Naive thymus-derived CD4-positive, alpha-beta T cell (primary cell): ENCODE measurements at regions not wholly inside any gene's neighbourhood (a gene's known extent, or its start where the extent isn't known, plus 50 kb on each side); places are given as distances from the start of the nearest gene placed in this dataset.

ENCODE experiments used
- ATAC-seq: fragments of 150-1000 bp; cut with Tn5 transposase; 2 replicates; pipeline ENCODE4 v1.10.0; 2021; ENCODE audit warnings: mild to moderate bottlenecking, moderate library complexity
- CTCF ChIA-PET: fragments of 350-600 bp; sonication (Branson Sonifier 250); formaldehyde crosslinking; loops from one replicate; lab custom pipeline; 2021; ENCODE audit warnings: antibody characterized with exemption; lab: Charles Lee
- POLR2A ChIA-PET: fragments of 350-600 bp; sonication (Branson Sonifier 250); formaldehyde crosslinking; loops from one replicate; lab custom pipeline; 2021; ENCODE audit warnings: antibody characterized with exemption, inconsistent platforms; lab: Charles Lee
- DNase-seq, 9 donors: peaks; one replicate each; pipeline versions ENCODE4 v3.0.0 to v3.0.0-alpha.2; 2020 to 2022; ENCODE audit warnings: mixed read lengths in 1 of 9
- H3K27ac ChIP-seq: one replicate; pipeline ENCODE4 v1.7.0; 2013; ENCODE audit warnings: mild to moderate bottlenecking, low read depth, low read length, moderate library complexity
- H3K27me3 ChIP-seq, 2 donors: one replicate each; pipeline ENCODE4 v1.7.0; 2013; ENCODE audit warnings: low read length in 2 of 2, mild to moderate bottlenecking in 2 of 2, moderate library complexity in 2 of 2; ENCODE audit not compliant: control insufficient read depth in 2 of 2, insufficient read depth in 2 of 2
- H3K36me3 ChIP-seq, 3 experiments: 1 replicate in 2 of 3; 2 replicates in 1 of 3; pipeline ENCODE4 v1.7.0; 2013; ENCODE audit warnings: low read length in 3 of 3, mild to moderate bottlenecking in 3 of 3, moderate library complexity in 1 of 3; ENCODE audit not compliant: insufficient read depth in 3 of 3, control insufficient read depth in 2 of 3
- H3K4me1 ChIP-seq, 2 donors: one replicate each; pipeline ENCODE4 v1.7.0; 2013; ENCODE audit warnings: low read length in 2 of 2, mild to moderate bottlenecking in 2 of 2, moderate library complexity in 1 of 2; ENCODE audit not compliant: control insufficient read depth in 2 of 2, insufficient read depth in 2 of 2
- H3K4me3 ChIP-seq: 2 replicates; pipeline ENCODE4 v1.7.0; 2013; ENCODE audit warnings: mild to moderate bottlenecking, low read length
- H3K9me3 ChIP-seq, 3 experiments: 1 replicate in 2 of 3; 2 replicates in 1 of 3; pipeline ENCODE4 v1.7.0; 2013; ENCODE audit warnings: low read length in 3 of 3; ENCODE audit not compliant: control insufficient read depth in 2 of 3
- H3K27ac Mint-ChIP-seq, 9 donors: one replicate each; pipeline ENCODE4 v1.8.0; 2020 to 2022; ENCODE audit warnings: mixed read lengths in 9 of 9, mild to moderate bottlenecking in 8 of 9, moderate library complexity in 5 of 9, inconsistent platforms in 2 of 9
- H3K27me3 Mint-ChIP-seq, 5 donors: one replicate each; pipeline ENCODE4 v1.8.0; 2021 to 2022; ENCODE audit warnings: mixed read lengths in 5 of 5, mild to moderate bottlenecking in 1 of 5
- H3K36me3 Mint-ChIP-seq, 5 donors: one replicate each; pipeline ENCODE4 v1.8.0; 2020 to 2022; ENCODE audit warnings: mixed read lengths in 5 of 5, mild to moderate bottlenecking in 3 of 5, inconsistent platforms in 1 of 5
- H3K4me1 Mint-ChIP-seq, 7 donors: one replicate each; pipeline ENCODE4 v1.8.0; 2020 to 2022; ENCODE audit warnings: mixed read lengths in 7 of 7, mild to moderate bottlenecking in 3 of 7, inconsistent platforms in 1 of 7
- H3K4me3 Mint-ChIP-seq, 10 donors: one replicate each; pipeline ENCODE4 v1.8.0; 2020 to 2022; ENCODE audit warnings: mild to moderate bottlenecking in 10 of 10, mixed read lengths in 10 of 10, moderate library complexity in 6 of 10, inconsistent platforms in 2 of 10
- H3K9me3 Mint-ChIP-seq, 11 donors: one replicate each; pipeline ENCODE4 v1.8.0; 2020 to 2022; ENCODE audit warnings: mixed read lengths in 11 of 11, mild to moderate bottlenecking in 4 of 11, inconsistent platforms in 1 of 11, moderate library complexity in 1 of 11
- intact Hi-C, 2 donors: fragments of 100-400 bp; cut with micrococcal nuclease; formaldehyde crosslinking; loops; one replicate each; pipeline ENCODE4 v1.15.1; 2023

- intact Hi-C loops = no loop called here
- CTCF ChIA-PET = no interaction called here
- Mint-ChIP-seq H3K9me3 (peaks cover 0 to 4% (median 2%) of the 10 kb centered on the region in 11 donors), H3K36me3 (no peaks in the 10 kb centered on the region), H3K4me1 (no peaks in the 10 kb centered on the region), H3K27me3 (peaks cover 0 to 4% (median 0%) of the 10 kb centered on the region in 5 donors), H3K4me3 (no peak overlapping the region), H3K27ac (no peak overlapping the region)
- POLR2A ChIA-PET = no interaction called here
- no peaks in the 10 kb centered on the region for H3K36me3 ChIP-seq
- no peak overlapping the region for H3K27ac ChIP-seq
- H3K4me3 ChIP-seq = no peak overlapping the region
- DNase-seq = no peak
- ATAC-seq = no peak
- H3K4me1 ChIP-seq = no peaks in the 10 kb centered on the region
- no peaks in the 10 kb centered on the region for H3K27me3 ChIP-seq
- no peaks in the 10 kb centered on the region for H3K9me3 ChIP-seq
Observed at GRCh38 chr5:136482206-136482605, 116.9 kb upstream of the TRPC7 start.

DNA sequence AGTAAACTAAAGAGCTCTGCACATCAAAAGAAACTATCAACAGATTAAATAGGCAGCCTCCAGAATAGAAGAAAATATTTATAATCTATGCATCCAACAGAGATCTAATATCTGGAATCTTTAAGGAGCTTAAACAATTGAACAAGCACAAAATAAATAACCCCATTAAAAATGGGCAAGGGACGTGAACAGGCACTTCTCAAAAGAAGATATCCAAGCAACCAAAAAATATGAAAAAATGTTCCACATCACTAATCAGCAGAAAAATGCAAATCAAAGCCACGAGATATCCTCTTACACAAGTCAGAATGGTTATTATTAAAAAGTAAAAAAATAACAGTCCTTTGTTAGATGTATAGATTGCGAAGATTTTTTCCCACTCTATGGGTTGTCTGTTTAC lies 109.1 kb upstream of the TRPC7 start:
- DNase-seq (no peak), ATAC-seq (no peak)
- Histone ChIP-seq H3K27ac (no peak overlapping the region), H3K27me3 (no peaks in the 10 kb centered on the region), H3K4me1 (no peaks in the 10 kb centered on the region), H3K9me3 (no peaks in the 10 kb centered on the region), H3K4me3 (no peak overlapping the region), H3K36me3 (no peaks in the 10 kb centered on the region)
- no peaks in the 10 kb centered on the region for H3K4me1 Mint-ChIP-seq
- peaks cover 0 to 5% (median 0%) of the 10 kb centered on the region in 5 donors for H3K27me3 Mint-ChIP-seq
- H3K27ac Mint-ChIP-seq = no peak overlapping the region
- ChIA-PET POLR2A (no interaction called here), CTCF (no interaction called here)
- intact Hi-C loops = no loop called here
- H3K4me3 Mint-ChIP-seq = no peak overlapping the region
- H3K9me3 Mint-ChIP-seq = peaks cover 0 to 17% (median 5%) of the 10 kb centered on the region in 11 donors
- H3K36me3 Mint-ChIP-seq = no peaks in the 10 kb centered on the region

- H3K9me3 ChIP-seq = no peaks in the 10 kb centered on the region
- POLR2A ChIA-PET = no interaction called here
- CTCF ChIA-PET = no interaction called here
- H3K27me3 Mint-ChIP-seq = peaks cover 0 to 3% (median 0%) of the 10 kb centered on the region in 5 donors
- no peak overlapping the region for H3K27ac Mint-ChIP-seq
- intact Hi-C loops = no loop called here
- no peaks in the 10 kb centered on the region for H3K4me1 Mint-ChIP-seq
- ATAC-seq (no peak), DNase-seq (no peak)
- no peak overlapping the region for H3K4me3 Mint-ChIP-seq
- H3K4me3 ChIP-seq = no peak overlapping the region
- no peaks in the 10 kb centered on the region for H3K36me3 ChIP-seq
- no peaks in the 10 kb centered on the region for H3K36me3 Mint-ChIP-seq
- H3K27ac ChIP-seq = no peak overlapping the region
- no peaks in the 10 kb centered on the region for H3K4me1 ChIP-seq
- H3K27me3 ChIP-seq = no peaks in the 10 kb centered on the region
- H3K9me3 Mint-ChIP-seq = peaks cover 0 to 20% (median 2%) of the 10 kb centered on the region in 11 donors
Observed at GRCh38 chr5:136467632-136468031, 102.3 kb upstream of the TRPC7 start.

- H3K4me1 ChIP-seq = no peaks in the 10 kb centered on the region
- H3K27me3 ChIP-seq = no peaks in the 10 kb centered on the region
- Mint-ChIP-seq H3K4me3 (no peak overlapping the region), H3K9me3 (peaks cover 0 to 19% (median 2%) of the 10 kb centered on the region in 11 donors), H3K27me3 (no peaks in the 10 kb centered on the region), H3K4me1 (no peaks in the 10 kb centered on the region), H3K36me3 (no peaks in the 10 kb centered on the region), H3K27ac (no peak overlapping the region)
- intact Hi-C loops = no loop called here
- no peak overlapping the region for H3K4me3 ChIP-seq
- ChIA-PET POLR2A (no interaction called here), CTCF (no interaction called here)
- no peak for ATAC-seq
- no peak overlapping the region for H3K27ac ChIP-seq
- H3K9me3 ChIP-seq = no peaks in the 10 kb centered on the region
- no peak for DNase-seq
- no peaks in the 10 kb centered on the region for H3K36me3 ChIP-seq
Observed at GRCh38 chr5:136466041-136466415, 100.7 kb upstream of the TRPC7 start.

DNA sequence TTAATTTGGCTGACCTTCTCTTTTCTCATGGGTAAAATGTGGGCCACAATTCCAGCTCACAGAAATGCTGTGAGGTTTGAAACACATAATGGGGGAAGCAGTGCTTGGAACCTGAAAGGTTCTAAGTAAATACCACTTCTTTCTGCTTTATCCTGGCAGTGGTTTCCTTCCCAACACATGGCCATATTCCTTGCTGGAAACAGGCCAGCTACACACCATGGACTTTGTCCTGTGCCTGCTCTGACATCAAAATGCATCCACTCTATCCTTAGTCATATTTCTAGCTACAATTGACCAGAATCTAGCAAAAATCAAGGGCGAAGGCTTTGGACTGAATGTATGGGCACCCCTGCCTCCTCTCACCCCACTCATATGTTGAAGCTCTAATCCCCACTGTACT lies 93.1 kb upstream of the TRPC7 start:
- H3K4me1 ChIP-seq = no peaks in the 10 kb centered on the region

GRCh38 chr5:136457390-136458013 lies 92.2 kb upstream of the TRPC7 start:
- Histone ChIP-seq H3K36me3 (no peaks in the 10 kb centered on the region), H3K27ac (no peak overlapping the region), H3K9me3 (no peaks in the 10 kb centered on the region), H3K27me3 (no peaks in the 10 kb centered on the region), H3K4me1 (no peaks in the 10 kb centered on the region), H3K4me3 (no peak overlapping the region)
- no peak overlapping the region for H3K27ac Mint-ChIP-seq
- ChIA-PET CTCF (no interaction called here), POLR2A (no interaction called here)
- H3K9me3 Mint-ChIP-seq = peaks cover 0 to 10% (median under 1%) of the 10 kb centered on the region in 11 donors
- H3K27me3 Mint-ChIP-seq = no peaks in the 10 kb centered on the region
- no peak for DNase-seq
- H3K4me3 Mint-ChIP-seq = no peak overlapping the region
- intact Hi-C loops = no loop called here
- no peaks in the 10 kb centered on the region for H3K36me3 Mint-ChIP-seq
- no peak for ATAC-seq
- no peaks in the 10 kb centered on the region for H3K4me1 Mint-ChIP-seq

More for the DNA sequence above, 93.1 kb upstream of the TRPC7 start:
- Mint-ChIP-seq H3K27me3 (no peaks in the 10 kb centered on the region), H3K4me1 (no peaks in the 10 kb centered on the region), H3K36me3 (no peaks in the 10 kb centered on the region), H3K9me3 (peaks cover 0 to 10% (median 1%) of the 10 kb centered on the region in 11 donors), H3K27ac (no peak overlapping the region), H3K4me3 (no peak overlapping the region)
- no peak overlapping the region for H3K27ac ChIP-seq
- H3K27me3 ChIP-seq = no peaks in the 10 kb centered on the region
- DNase-seq (no peak), ATAC-seq (no peak)
- H3K4me3 ChIP-seq = no peak overlapping the region
- CTCF ChIA-PET = no interaction called here
- H3K9me3 ChIP-seq = no peaks in the 10 kb centered on the region
- POLR2A ChIA-PET = no interaction called here
- intact Hi-C loops = no loop called here
- no peaks in the 10 kb centered on the region for H3K36me3 ChIP-seq

DNA sequence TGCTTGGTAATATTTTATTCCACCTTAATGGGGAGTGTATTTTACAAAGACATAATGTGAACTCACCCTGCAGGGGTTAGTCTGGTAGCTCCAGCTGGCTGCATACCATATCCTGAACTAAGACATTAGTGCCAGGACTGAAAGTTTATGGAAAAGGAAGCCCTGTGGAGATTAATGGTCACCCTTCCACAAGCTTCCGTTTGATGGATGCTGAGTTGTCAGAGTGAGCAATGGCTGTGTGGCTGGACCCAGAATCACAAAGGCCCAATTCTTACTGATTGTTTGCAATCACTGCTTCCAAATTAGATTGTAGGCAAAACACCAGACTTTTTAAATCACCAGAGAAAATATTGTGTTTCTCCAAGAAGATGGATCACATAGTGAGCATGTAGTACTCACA lies 90.1 kb upstream of the TRPC7 start:
- H3K4me3 ChIP-seq = no peak overlapping the region
- CTCF ChIA-PET = no interaction called here
- H3K27me3 Mint-ChIP-seq = no peaks in the 10 kb centered on the region
- POLR2A ChIA-PET = no interaction called here
- H3K4me1 Mint-ChIP-seq = no peaks in the 10 kb centered on the region
- no peak overlapping the region for H3K27ac Mint-ChIP-seq
- no peaks in the 10 kb centered on the region for H3K36me3 ChIP-seq
- DNase-seq (no peak), ATAC-seq (no peak)
- no peaks in the 10 kb centered on the region for H3K27me3 ChIP-seq
- no peak overlapping the region for H3K4me3 Mint-ChIP-seq
- peaks cover 0 to 16% (median 0%) of the 10 kb centered on the region in 11 donors for H3K9me3 Mint-ChIP-seq
- H3K36me3 Mint-ChIP-seq = no peaks in the 10 kb centered on the region
- H3K9me3 ChIP-seq = no peaks in the 10 kb centered on the region
- intact Hi-C loops = no loop called here
- no peaks in the 10 kb centered on the region for H3K4me1 ChIP-seq
- H3K27ac ChIP-seq = no peak overlapping the region
